ENCODE measurements at regions not wholly inside any gene's neighbourhood (a gene's known extent, or its start where the extent isn't known, plus 50 kb on each side); places are given as distances from the start of the nearest gene placed in this dataset.

- TF ChIP-seq POLR2A (IDR thresholded peaks at IDR 0.05) = no peak
- TF ChIP-seq CTCF (IDR thresholded peaks at IDR 0.05 in 4 of 5, conservative IDR thresholded peaks at IDR 0.05 in 1 of 5) = no peak
Observed at GRCh38 chr1:58032611-58033073, 513.9 kb downstream of the OMA1 start.
